ENCODE measurements at regions not wholly inside any gene's neighbourhood (a gene's known extent, or its start where the extent isn't known, plus 50 kb on each side); places are given as distances from the start of the nearest gene placed in this dataset.

DNA sequence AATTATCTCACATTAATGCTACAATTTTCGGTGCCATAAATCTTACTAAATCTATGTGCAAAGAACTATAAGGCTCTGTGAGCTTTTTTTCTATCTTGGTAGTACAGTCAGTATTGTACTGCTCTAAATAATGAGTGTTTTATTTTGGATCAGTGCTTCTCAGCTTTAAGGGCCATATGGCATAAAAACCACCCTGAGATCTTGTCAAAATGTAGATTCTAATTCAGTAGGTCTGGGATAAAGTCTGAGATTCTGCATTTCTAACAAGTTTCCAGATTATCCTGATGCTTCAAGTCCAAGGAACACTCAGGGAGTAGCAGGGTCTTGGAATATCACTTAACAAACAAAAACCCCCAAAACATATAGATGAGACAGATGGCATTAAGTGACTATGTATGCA is 486.5 kb downstream of the GRXCR1 start:
- WGBS, 2 donors, result 70 to 72% methylated on average over 1 of the region's 1 CpG
- Histone ChIP-seq H3K27me3 (no peaks in the 10 kb centered on the region), H3K4me1 (no peaks in the 10 kb centered on the region), H3K4me3 (no peak overlapping the region), H3K27ac (no peak overlapping the region), H3K9me3 (peaks cover 0 to 6% (median 0%) of the 10 kb centered on the region in 11 donors), H3K36me3 (no peaks in the 10 kb centered on the region)
- intact Hi-C loops (cut with DNase I), result no loop called here
- ATAC-seq, result no peak
- DNase-seq, result no peak
- TF ChIP-seq, protein P1, sequence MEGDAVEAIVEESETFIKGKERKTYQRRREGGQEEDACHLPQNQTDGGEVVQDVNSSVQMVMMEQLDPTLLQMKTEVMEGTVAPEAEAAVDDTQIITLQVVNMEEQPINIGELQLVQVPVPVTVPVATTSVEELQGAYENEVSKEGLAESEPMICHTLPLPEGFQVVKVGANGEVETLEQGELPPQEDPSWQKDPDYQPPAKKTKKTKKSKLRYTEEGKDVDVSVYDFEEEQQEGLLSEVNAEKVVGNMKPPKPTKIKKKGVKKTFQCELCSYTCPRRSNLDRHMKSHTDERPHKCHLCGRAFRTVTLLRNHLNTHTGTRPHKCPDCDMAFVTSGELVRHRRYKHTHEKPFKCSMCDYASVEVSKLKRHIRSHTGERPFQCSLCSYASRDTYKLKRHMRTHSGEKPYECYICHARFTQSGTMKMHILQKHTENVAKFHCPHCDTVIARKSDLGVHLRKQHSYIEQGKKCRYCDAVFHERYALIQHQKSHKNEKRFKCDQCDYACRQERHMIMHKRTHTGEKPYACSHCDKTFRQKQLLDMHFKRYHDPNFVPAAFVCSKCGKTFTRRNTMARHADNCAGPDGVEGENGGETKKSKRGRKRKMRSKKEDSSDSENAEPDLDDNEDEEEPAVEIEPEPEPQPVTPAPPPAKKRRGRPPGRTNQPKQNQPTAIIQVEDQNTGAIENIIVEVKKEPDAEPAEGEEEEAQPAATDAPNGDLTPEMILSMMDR (IDR thresholded peaks at IDR 0.05), result no peak

DNA sequence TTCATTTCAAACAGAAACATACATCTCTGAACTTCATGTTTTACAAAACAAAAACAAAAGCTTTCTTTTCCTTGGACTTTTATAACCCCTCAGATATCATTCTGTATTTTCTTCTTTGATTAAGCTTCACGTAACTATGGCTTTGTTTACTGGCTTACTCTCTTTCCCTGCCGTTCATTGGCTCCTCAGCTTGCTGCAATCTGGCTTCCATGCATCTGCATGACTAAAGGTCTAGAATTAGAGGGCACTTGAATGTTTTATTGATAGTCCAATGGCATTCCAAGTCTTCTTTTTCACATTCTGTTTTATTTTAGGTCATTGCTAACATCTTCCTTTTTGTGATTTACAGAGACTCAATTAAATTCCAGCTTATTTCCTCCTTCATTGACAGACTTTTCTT is 487.6 kb downstream of the GRXCR1 start:
- no peaks in the 10 kb centered on the region for H3K36me3 ChIP-seq
- H3K27ac ChIP-seq, result no peak overlapping the region
- no peak overlapping the region for H3K4me3 ChIP-seq
- no peak for ATAC-seq
- no peaks in the 10 kb centered on the region for H3K4me1 ChIP-seq
- TF ChIP-seq, protein P1 (IDR thresholded peaks at IDR 0.05), result no peak
- 61 to 74% methylated on average over 2 of the region's 2 CpGs for WGBS, 2 donors
- H3K27me3 ChIP-seq, result no peaks in the 10 kb centered on the region
- intact Hi-C loops (cut with DNase I), result no loop called here
- H3K9me3 ChIP-seq, result peaks cover 0 to 6% (median 0%) of the 10 kb centered on the region in 11 donors
- DNase-seq, result no peak

DNA sequence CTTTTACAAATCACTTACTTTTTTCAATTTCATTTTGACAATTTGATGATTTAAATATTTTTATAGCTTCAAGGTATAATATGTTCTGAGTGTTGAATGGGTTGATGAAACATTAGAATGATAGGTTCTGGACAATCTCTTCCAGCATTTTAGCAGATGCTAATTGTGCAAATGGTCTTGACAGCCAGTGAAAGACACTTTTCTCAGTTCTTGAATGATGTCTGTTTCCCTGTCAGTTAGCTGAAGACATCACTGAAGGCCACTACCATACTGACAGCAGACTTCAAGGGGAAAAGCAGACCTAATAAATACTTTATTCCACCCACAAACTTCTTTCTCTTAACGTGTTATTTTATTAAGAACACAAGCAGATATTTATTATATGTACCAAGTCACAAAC is 498.6 kb downstream of the GRXCR1 start:
- no peak for ATAC-seq
- TF ChIP-seq, protein P1 (IDR thresholded peaks at IDR 0.05), result no peak
- Histone ChIP-seq H3K27ac (no peak overlapping the region), H3K4me1 (no peaks in the 10 kb centered on the region), H3K4me3 (no peak overlapping the region), H3K27me3 (no peaks in the 10 kb centered on the region), H3K36me3 (no peaks in the 10 kb centered on the region), H3K9me3 (no peaks in the 10 kb centered on the region)
- 26% methylated on average over 1 of the region's 1 CpG for WGBS, 2 donors
- DNase-seq, result no peak
- intact Hi-C loops (cut with DNase I), result no loop called here

DNA sequence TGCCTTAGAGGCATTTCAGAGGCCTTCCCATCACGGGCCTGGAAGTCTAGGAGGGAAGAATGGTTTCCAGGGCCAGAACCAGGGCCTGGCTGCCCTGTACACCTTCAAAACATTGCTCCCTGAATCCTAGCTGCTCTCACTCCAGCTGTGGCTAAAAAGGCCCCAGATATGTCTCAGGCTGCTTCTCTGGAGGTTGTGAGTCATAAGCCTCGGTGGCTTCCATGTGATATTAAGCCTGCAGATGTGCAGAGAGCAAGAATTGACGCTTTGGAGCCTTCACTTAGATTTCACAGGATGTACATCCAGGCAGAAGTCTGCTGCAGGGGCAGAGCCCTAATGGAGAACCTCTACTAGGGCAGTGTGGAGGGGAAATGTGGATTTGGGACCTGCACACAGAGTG is 502.5 kb downstream of the GRXCR1 start:
- no peaks in the 10 kb centered on the region for H3K27me3 ChIP-seq
- TF ChIP-seq, protein P1 (IDR thresholded peaks at IDR 0.05), result no peak
- WGBS, 2 donors, result 49 to 52% methylated on average over 3 of the region's 3 CpGs
- no peak for ATAC-seq
- intact Hi-C loops (cut with DNase I), result no loop called here
- no peaks in the 10 kb centered on the region for H3K36me3 ChIP-seq
- no peak overlapping the region for H3K27ac ChIP-seq
- DNase-seq, result no peak
- no peaks in the 10 kb centered on the region for H3K4me1 ChIP-seq
- no peak overlapping the region for H3K4me3 ChIP-seq
- H3K9me3 ChIP-seq, result peaks cover 0 to 4% (median 0%) of the 10 kb centered on the region in 11 donors

DNA sequence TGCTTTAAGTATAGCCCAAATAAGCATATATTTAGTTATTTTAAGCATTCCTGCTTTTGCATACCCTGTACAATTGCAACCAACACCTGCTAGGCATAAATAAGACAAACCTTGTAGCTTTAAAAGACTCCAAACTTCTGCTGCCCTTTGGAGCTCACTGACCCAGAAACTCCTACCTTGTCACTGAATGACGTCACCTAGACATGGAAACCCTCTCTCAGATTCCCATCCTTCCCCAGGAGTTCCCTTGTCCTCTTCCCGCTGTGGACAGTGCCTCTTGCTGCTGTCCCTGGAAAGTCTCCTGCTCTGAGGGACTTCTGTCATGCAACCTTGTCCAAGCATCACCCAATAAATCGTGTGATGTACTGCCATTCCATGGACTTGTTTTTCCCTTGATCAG is 507.2 kb downstream of the GRXCR1 start:
- ATAC-seq (no peak), DNase-seq (no peak)
- H3K4me1 ChIP-seq, result no peaks in the 10 kb centered on the region
- no peaks in the 10 kb centered on the region for H3K36me3 ChIP-seq
- intact Hi-C loops (cut with DNase I), result no loop called here
- 66 to 67% methylated on average over 3 of the region's 3 CpGs for WGBS, 2 donors
- TF ChIP-seq, protein P1 (IDR thresholded peaks at IDR 0.05), result no peak
- peaks cover 0 to 4% (median 0%) of the 10 kb centered on the region in 11 donors for H3K9me3 ChIP-seq
- H3K27ac ChIP-seq, result no peak overlapping the region
- no peaks in the 10 kb centered on the region for H3K27me3 ChIP-seq
- no peak overlapping the region for H3K4me3 ChIP-seq
